ENCODE measurements at regions not wholly inside any gene's neighbourhood (a gene's known extent, or its start where the extent isn't known, plus 50 kb on each side); places are given as distances from the start of the nearest gene placed in this dataset.
"Not testable (repeated sequence)": the region's sequence is repeated elsewhere in the genome, so short reads cannot be mapped to it uniquely, and the experiment has no call there.

GRCh38 chr9:15073620-15074019 lies 163.4 kb upstream of the FREM1 start:
- no peak for DNase-seq (ENCODE audit: low read depth, low spot score)
- TF ChIP-seq, protein P1, sequence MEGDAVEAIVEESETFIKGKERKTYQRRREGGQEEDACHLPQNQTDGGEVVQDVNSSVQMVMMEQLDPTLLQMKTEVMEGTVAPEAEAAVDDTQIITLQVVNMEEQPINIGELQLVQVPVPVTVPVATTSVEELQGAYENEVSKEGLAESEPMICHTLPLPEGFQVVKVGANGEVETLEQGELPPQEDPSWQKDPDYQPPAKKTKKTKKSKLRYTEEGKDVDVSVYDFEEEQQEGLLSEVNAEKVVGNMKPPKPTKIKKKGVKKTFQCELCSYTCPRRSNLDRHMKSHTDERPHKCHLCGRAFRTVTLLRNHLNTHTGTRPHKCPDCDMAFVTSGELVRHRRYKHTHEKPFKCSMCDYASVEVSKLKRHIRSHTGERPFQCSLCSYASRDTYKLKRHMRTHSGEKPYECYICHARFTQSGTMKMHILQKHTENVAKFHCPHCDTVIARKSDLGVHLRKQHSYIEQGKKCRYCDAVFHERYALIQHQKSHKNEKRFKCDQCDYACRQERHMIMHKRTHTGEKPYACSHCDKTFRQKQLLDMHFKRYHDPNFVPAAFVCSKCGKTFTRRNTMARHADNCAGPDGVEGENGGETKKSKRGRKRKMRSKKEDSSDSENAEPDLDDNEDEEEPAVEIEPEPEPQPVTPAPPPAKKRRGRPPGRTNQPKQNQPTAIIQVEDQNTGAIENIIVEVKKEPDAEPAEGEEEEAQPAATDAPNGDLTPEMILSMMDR (IDR thresholded peaks at IDR 0.05; ENCODE audit: low read depth, low read length) = no peak
- no peak overlapping the region for H3K4me3 ChIP-seq (ENCODE audit: low read depth, low read length)
- in situ Hi-C loops (cut with HindIII; ENCODE audit: low sequenced_read_pairs) = no loop called here

DNA sequence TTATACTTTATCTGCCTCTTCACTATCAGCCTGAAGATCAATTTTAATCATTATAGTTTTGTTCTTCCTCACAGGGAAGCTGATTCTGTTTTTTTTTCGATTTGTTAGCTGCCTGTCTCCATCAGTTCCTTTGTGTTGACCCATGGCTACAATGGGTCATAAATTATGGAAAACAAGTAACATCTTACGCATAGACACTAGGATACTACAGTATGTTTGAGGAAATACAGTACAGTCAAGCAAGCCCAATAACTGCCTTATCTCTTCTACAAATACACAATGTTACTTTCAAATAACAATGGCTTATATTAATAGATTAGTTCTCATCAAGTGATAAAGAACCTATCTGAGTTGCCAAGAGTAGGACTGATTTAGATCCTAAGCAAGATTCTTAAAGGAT lies 160.5 kb upstream of the FREM1 start:
- DNase-seq (ENCODE audit: low read depth, low spot score) = no peak
- TF ChIP-seq, protein P1 (IDR thresholded peaks at IDR 0.05; ENCODE audit: low read depth, low read length) = no peak
- in situ Hi-C loops (cut with HindIII; ENCODE audit: low sequenced_read_pairs) = no loop called here
- H3K4me3 ChIP-seq (ENCODE audit: low read depth, low read length) = no peak overlapping the region

DNA sequence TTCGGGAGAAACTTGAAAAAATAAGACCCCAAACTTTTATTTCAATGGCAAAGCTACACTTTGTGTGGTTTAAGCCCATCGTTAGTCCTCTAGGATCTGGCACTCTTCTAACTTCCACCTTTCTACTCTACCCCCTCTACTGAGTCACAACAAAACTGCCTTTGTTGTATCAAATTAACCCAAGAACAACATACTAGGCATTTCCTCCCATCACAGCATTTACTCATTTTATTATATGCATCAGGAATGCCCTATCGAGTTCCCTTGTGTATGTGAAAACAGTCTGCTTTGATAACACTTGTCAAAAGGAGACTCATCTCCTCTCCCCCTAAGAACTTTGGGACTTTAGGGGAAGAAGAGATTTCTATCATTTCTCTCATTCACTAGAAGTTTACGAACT lies 158.9 kb upstream of the FREM1 start:
- H3K4me3 ChIP-seq (ENCODE audit: low read depth, low read length) = no peak overlapping the region
- TF ChIP-seq, protein P1 (IDR thresholded peaks at IDR 0.05; ENCODE audit: low read depth, low read length) = no peak
- no peak for DNase-seq (ENCODE audit: low read depth, low spot score)
- in situ Hi-C loops (cut with HindIII; ENCODE audit: low sequenced_read_pairs) = no loop called here

- TF ChIP-seq, protein P1 (IDR thresholded peaks at IDR 0.05; ENCODE audit: low read depth, low read length) = no peak
- in situ Hi-C loops (cut with HindIII; ENCODE audit: low sequenced_read_pairs) = no loop called here
- no peak for DNase-seq (ENCODE audit: low read depth, low spot score)
- H3K4me3 ChIP-seq (ENCODE audit: low read depth, low read length) = no peak overlapping the region
Observed at GRCh38 chr9:15068261-15068660, 158.0 kb upstream of the FREM1 start.

- DNase-seq (ENCODE audit: low read depth, low spot score) = no peak
- TF ChIP-seq, protein P1 (IDR thresholded peaks at IDR 0.05; ENCODE audit: low read depth, low read length) = no peak
- no peak overlapping the region for H3K4me3 ChIP-seq (ENCODE audit: low read depth, low read length)
- in situ Hi-C loops (cut with HindIII; ENCODE audit: low sequenced_read_pairs) = no loop called here
Observed at GRCh38 chr9:15059003-15059402, 148.8 kb upstream of the FREM1 start.

DNA sequence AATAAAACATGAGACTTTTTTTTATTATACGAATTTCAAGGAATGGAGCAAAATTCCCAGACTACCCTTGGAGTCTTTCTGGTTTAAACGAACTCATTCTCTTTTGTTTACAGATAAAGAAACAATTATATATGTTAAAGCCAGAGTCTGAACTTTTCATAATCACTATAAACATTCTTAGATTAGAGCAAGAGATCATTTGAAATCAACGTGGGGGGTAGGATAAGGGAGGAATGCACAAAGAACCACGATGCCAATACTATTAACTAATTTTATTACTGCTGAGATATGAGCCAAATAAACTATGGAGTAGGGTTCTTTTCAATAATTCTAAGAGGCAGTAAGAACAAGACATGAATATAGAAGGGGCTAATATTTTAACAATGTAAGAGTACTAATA lies 148.0 kb upstream of the FREM1 start:
- TF ChIP-seq, protein P1 (IDR thresholded peaks at IDR 0.05; ENCODE audit: low read depth, low read length) = no peak
- no peak overlapping the region for H3K4me3 ChIP-seq (ENCODE audit: low read depth, low read length)
- DNase-seq (ENCODE audit: low read depth, low spot score) = no peak
- in situ Hi-C loops (cut with HindIII; ENCODE audit: low sequenced_read_pairs) = no loop called here

- in situ Hi-C loops (cut with HindIII; ENCODE audit: low sequenced_read_pairs); DNase-seq (ENCODE audit: low read depth, low spot score); H3K4me3 ChIP-seq (ENCODE audit: low read depth, low read length): not testable (repeated sequence)
Observed at GRCh38 chr9:15055284-15055683, 145.1 kb upstream of the FREM1 start.

Data from astrocyte of the spinal cord (primary cell).